Keratinocyte (primary cell): ENCODE measurements at regions not wholly inside any gene's neighbourhood (a gene's known extent, or its start where the extent isn't known, plus 50 kb on each side); places are given as distances from the start of the nearest gene placed in this dataset.

Experiments
- DNase-seq: peaks from one replicate; pipeline ENCODE4 v3.0.0-alpha.2; 2011; ENCODE audit warnings: low read depth, missing footprints, low spot score
- FAIRE-seq: peaks from 2 replicates; lab custom pipeline; 2011; peaks lifted over from hg19 to GRCh38; lab: Jason Lieb, UNC
- H2AFZ ChIP-seq: 2 replicates; pipeline ENCODE4 v1.6.0; 2012; ENCODE audit warnings: low read length, control low read depth, inconsistent platforms; ENCODE audit not compliant: control insufficient read depth
- H3K27ac ChIP-seq: 2 replicates; pipeline ENCODE4 v1.5.1; 2011; ENCODE audit warnings: low read length; ENCODE audit not compliant: control insufficient read depth, insufficient read depth
- H3K27me3 ChIP-seq: 3 replicates; pipeline ENCODE4 v1.6.0; 2011; ENCODE audit warnings: low read length; ENCODE audit not compliant: control insufficient read depth, insufficient read depth; ENCODE audit errors: extremely low read depth
- H3K36me3 ChIP-seq, 2 experiments: 2 replicates in 1 of 2; 3 replicates in 1 of 2; pipeline ENCODE4 v1.5.1; 2011; ENCODE audit warnings: low read length in 2 of 2, mild to moderate bottlenecking in 1 of 2; ENCODE audit not compliant: control insufficient read depth in 2 of 2, insufficient read depth in 2 of 2; ENCODE audit errors: extremely low read depth in 1 of 2
- H3K4me1 ChIP-seq: 3 replicates; pipeline ENCODE4 v1.5.1; 2011; ENCODE audit warnings: low read length; ENCODE audit not compliant: control insufficient read depth, insufficient read depth; ENCODE audit errors: extremely low read depth
- H3K4me2 ChIP-seq: 3 replicates; pipeline ENCODE4 v1.6.0; 2011; ENCODE audit warnings: low read depth, low read length; ENCODE audit not compliant: control insufficient read depth, insufficient read depth; ENCODE audit errors: extremely low read depth
- H3K4me3 ChIP-seq, 3 experiments: fragments of 200-600 bp in 1 of 3; sonication (generic) in 1 of 3; 2 replicates in 2 of 3; 3 replicates in 1 of 3; pipeline ENCODE4 v1.5.1; 2011 to 2016; ENCODE audit warnings: low read length in 3 of 3, mild to moderate bottlenecking in 3 of 3, control low read depth in 2 of 3, inconsistent platforms in 1 of 3, low read depth in 1 of 3, mixed read lengths in 1 of 3, mixed run types in 1 of 3, moderate library complexity in 1 of 3; ENCODE audit not compliant: control insufficient read depth in 2 of 3, insufficient read depth in 2 of 3; ENCODE audit errors: extremely low read depth in 1 of 3
- H3K79me2 ChIP-seq: 2 replicates; pipeline ENCODE4 v1.6.0; 2012; ENCODE audit warnings: low read length; ENCODE audit not compliant: control insufficient read depth, insufficient read depth
- H3K9ac ChIP-seq: 3 replicates; pipeline ENCODE4 v1.6.0; 2011; ENCODE audit warnings: low read length; ENCODE audit not compliant: control insufficient read depth, insufficient read depth; ENCODE audit errors: extremely low read depth
- H3K9me1 ChIP-seq: 3 replicates; pipeline ENCODE4 v1.6.0; 2011; ENCODE audit warnings: low read length; ENCODE audit not compliant: control insufficient read depth, insufficient read depth; ENCODE audit errors: extremely low read depth
- H3K9me3 ChIP-seq: 2 replicates; pipeline ENCODE4 v1.5.1; 2012; ENCODE audit warnings: low read depth, low read length; ENCODE audit not compliant: control insufficient read depth
- H4K20me1 ChIP-seq: 3 replicates; pipeline ENCODE4 v1.6.0; 2011; ENCODE audit warnings: low read length; ENCODE audit not compliant: control insufficient read depth, insufficient read depth; ENCODE audit errors: extremely low read depth
- CTCF ChIP-seq, 3 experiments: IDR thresholded peaks in 1 of 3; conservative IDR thresholded peaks in 1 of 3; optimal IDR thresholded peaks in 1 of 3; 2 replicates in 2 of 3; 3 replicates in 1 of 3; pipeline versions ENCODE3 to v1.5.1; 2011; ENCODE audit warnings: low read length in 3 of 3, mild to moderate bottlenecking in 3 of 3, moderate library complexity in 2 of 3, control low read depth in 1 of 3, inconsistent platforms in 1 of 3; ENCODE audit not compliant: insufficient read depth in 2 of 3; ENCODE audit errors: extremely low read depth in 1 of 3
- EZH2 ChIP-seq: IDR thresholded peaks from one replicate; pipeline ENCODE4 v1.6.1; 2012; ENCODE audit warnings: inconsistent platforms, mild to moderate bottlenecking, low read length, moderate library complexity
- dilution Hi-C: fragments of 300-500 bp; cut with MboI; formaldehyde crosslinking; loops from one replicate; pipeline ENCODE4 v1.7.0; 2020; ENCODE audit warnings: low sequenced_read_pairs; ENCODE audit not compliant: extremely low pct_ligation_motif_present

- TF ChIP-seq EZH2 (no peak), CTCF (optimal IDR thresholded peaks at IDR 0.05 in 1 of 3, IDR thresholded peaks at IDR 0.05 in 1 of 3, conservative IDR thresholded peaks at IDR 0.05 in 1 of 3; ENCODE audit: extremely low read depth in 1 of 3, insufficient read depth in 2 of 3, low read length in 3 of 3) (no peak)
- no peak overlapping the region for H3K4me3 ChIP-seq
- H3K4me1 ChIP-seq: peaks cover 45% of the 10 kb centered on the region
- H3K36me3 ChIP-seq: peaks cover 5 to 19% of the 10 kb centered on the region in 2 experiments
- H3K79me2 ChIP-seq: peaks cover 88% of the 10 kb centered on the region
- FAIRE-seq (no peak), DNase-seq (no peak)
- H2AFZ ChIP-seq: no peak overlapping the region
- H3K27ac ChIP-seq: no peak overlapping the region
- peaks cover 64% of the 10 kb centered on the region for H4K20me1 ChIP-seq
- no peak overlapping the region for H3K4me2 ChIP-seq
- peaks cover 13% of the 10 kb centered on the region for H3K9me1 ChIP-seq
- no peaks in the 10 kb centered on the region for H3K27me3 ChIP-seq
- H3K9ac ChIP-seq: no peak overlapping the region
- H3K9me3 ChIP-seq: no peaks in the 10 kb centered on the region
- dilution Hi-C loops: no loop called here
These were observed 247.1 kb downstream of the SEC14L1 start for GRCh38 chr17:77387891-77388290.

GRCh38 chr17:77388384-77389306 is 247.9 kb downstream of the SEC14L1 start:
- Histone ChIP-seq H3K9ac (no peak overlapping the region), H2AFZ (no peak overlapping the region), H3K27me3 (no peaks in the 10 kb centered on the region), H3K36me3 (peaks cover 4 to 19% of the 10 kb centered on the region in 2 experiments), H3K9me3 (no peaks in the 10 kb centered on the region), H3K4me1 (peaks cover 38% of the 10 kb centered on the region), H3K79me2 (peaks cover 88% of the 10 kb centered on the region), H3K27ac (no peak overlapping the region), H3K4me3 (no peak overlapping the region), H3K4me2 (no peak overlapping the region), H4K20me1 (peaks cover 59% of the 10 kb centered on the region), H3K9me1 (peaks cover 13% of the 10 kb centered on the region)
- DNase-seq (no peak), FAIRE-seq (no peak)
- TF ChIP-seq CTCF (optimal IDR thresholded peaks at IDR 0.05 in 1 of 3, IDR thresholded peaks at IDR 0.05 in 1 of 3, conservative IDR thresholded peaks at IDR 0.05 in 1 of 3; ENCODE audit: extremely low read depth in 1 of 3, insufficient read depth in 2 of 3, low read length in 3 of 3) (no peak), EZH2 (no peak)
- dilution Hi-C loops: no loop called here
